SKM-1 treated with dmso at 0.1 percent for 144 hours (cell line): ENCODE measurements at regions not wholly inside any gene's neighbourhood (a gene's known extent, or its start where the extent isn't known, plus 50 kb on each side); places are given as distances from the start of the nearest gene placed in this dataset.

Experiments used
- DNase-seq: peaks from one replicate; lab custom pipeline; 2025; ENCODE audit not compliant: unreplicated experiment; lab: John Stamatoyannopoulos, UW

- no peak for DNase-seq
Observed at GRCh38 chr11:45477588-45477987, 187.8 kb downstream of the CHST1 start.

GRCh38 chr11:45476126-45476525 is 189.3 kb downstream of the CHST1 start:
- DNase-seq = no peak

- DNase-seq = no peak
Observed at GRCh38 chr11:45475173-45475572, 189.0 kb upstream of the SYT13 start.

GRCh38 chr11:45473341-45473895 is 187.3 kb upstream of the SYT13 start:
- DNase-seq = no peak

GRCh38 chr11:45472716-45473317 is 186.7 kb upstream of the SYT13 start:
- no peak for DNase-seq

- no peak for DNase-seq
Observed at GRCh38 chr11:45471266-45471665, 185.1 kb upstream of the SYT13 start.

- no peak for DNase-seq
Observed at GRCh38 chr11:45470794-45471167, 184.6 kb upstream of the SYT13 start.

GRCh38 chr11:45470151-45470793 is 184.1 kb upstream of the SYT13 start:
- DNase-seq = no peak

GRCh38 chr11:45468267-45468856 is 182.2 kb upstream of the SYT13 start:
- DNase-seq = no peak

- DNase-seq = no peak
Observed at GRCh38 chr11:45463541-45463940, 177.4 kb upstream of the SYT13 start.

- no peak for DNase-seq
Observed at GRCh38 chr11:45461514-45461913, 175.4 kb upstream of the SYT13 start.

- DNase-seq = no peak
Observed at GRCh38 chr11:45459491-45459890, 173.3 kb upstream of the SYT13 start.

GRCh38 chr11:45458269-45458668 is 172.1 kb upstream of the SYT13 start:
- DNase-seq = no peak

- DNase-seq = peak; percentile 8
Observed at GRCh38 chr11:45457649-45458048, 171.5 kb upstream of the SYT13 start.

- DNase-seq = no peak
Observed at GRCh38 chr11:45456686-45457085, 170.5 kb upstream of the SYT13 start.

GRCh38 chr11:45455536-45455935 is 169.4 kb upstream of the SYT13 start:
- no peak for DNase-seq

GRCh38 chr11:45454917-45455401 is 168.8 kb upstream of the SYT13 start:
- no peak for DNase-seq

GRCh38 chr11:45453721-45454120 is 167.6 kb upstream of the SYT13 start:
- no peak for DNase-seq

GRCh38 chr11:45451766-45452440 is 165.8 kb upstream of the SYT13 start:
- DNase-seq = no peak

GRCh38 chr11:45450189-45450588 is 164.0 kb upstream of the SYT13 start:
- DNase-seq = no peak

GRCh38 chr11:45449036-45449601 is 163.0 kb upstream of the SYT13 start:
- no peak for DNase-seq
